Upper lobe of left lung (tissue), 6 donors: ENCODE measurements at regions not wholly inside any gene's neighbourhood (a gene's known extent, or its start where the extent isn't known, plus 50 kb on each side); places are given as distances from the start of the nearest gene placed in this dataset.
A peak's percentile ranks its signal among the peaks of the same experiment; 100 is the strongest.

ENCODE experiments used
- ATAC-seq, 2 donors: fragments of 200-7000 bp; cut with Tn5 transposase; one replicate each; pipeline ENCODE4 v1.9.1; 2022; ENCODE audit warnings: mild to moderate bottlenecking in 2 of 2, moderate library complexity in 2 of 2; ENCODE audit not compliant: low FRiP score in 2 of 2
- DNase-seq, 2 donors: peaks; one replicate each; pipeline ENCODE4 v3.0.0-alpha.2; 2019 to 2020
- H3K27ac ChIP-seq, 4 donors: fragments of 200-600 bp; sonication (generic); one replicate each; pipeline ENCODE4 v1.5.1; 2016 to 2019
- H3K27me3 ChIP-seq, 4 donors: fragments of 200-600 bp; sonication (generic); one replicate each; pipeline ENCODE4 v1.5.1; 2017 to 2019
- H3K36me3 ChIP-seq, 4 donors: fragments of 200-600 bp; sonication (generic); one replicate each; pipeline ENCODE4 v1.5.1; 2016 to 2019
- H3K4me1 ChIP-seq, 4 donors: fragments of 200-600 bp; sonication (generic); one replicate each; pipeline ENCODE4 v1.5.1; 2018 to 2019
- H3K4me3 ChIP-seq, 4 donors: fragments of 200-600 bp; sonication (generic); one replicate each; pipeline ENCODE4 v1.5.1; 2017 to 2019; ENCODE audit warnings: mild to moderate bottlenecking in 2 of 4, moderate library complexity in 1 of 4
- H3K9me3 ChIP-seq, 4 donors: fragments of 200-600 bp; sonication (generic); one replicate each; pipeline ENCODE4 v1.5.1; 2018 to 2019
- CTCF ChIP-seq, 6 experiments: fragments of 450-650 bp in 4 of 6; fragments of 200-600 bp in 2 of 6; sonication (generic) in 2 of 6; IDR thresholded peaks; one replicate each; pipeline ENCODE4 v1.5.1; 2016 to 2019; ENCODE audit warnings: antibody characterized with exemption in 6 of 6
- EP300 ChIP-seq, 4 donors: sonication (generic); formaldehyde crosslinking; IDR thresholded peaks; one replicate each; pipeline ENCODE4 v1.5.1; 2017; ENCODE audit warnings: antibody characterized with exemption in 4 of 4, control low read depth in 2 of 4
- POLR2A ChIP-seq, 4 donors: fragments of 450-650 bp; IDR thresholded peaks; one replicate each; pipeline ENCODE4 v1.5.1; 2016 to 2017; ENCODE audit warnings: antibody characterized with exemption in 4 of 4, mild to moderate bottlenecking in 2 of 4
- POLR2AphosphoS5 ChIP-seq, 2 donors: sonication (generic); formaldehyde crosslinking; IDR thresholded peaks; one replicate each; pipeline ENCODE4 v1.5.1; 2017; ENCODE audit warnings: antibody characterized with exemption in 2 of 2
- WGBS, 2 donors: methylation state at CpG; one replicate each; pipeline ENCODE4 v1.1.5; 2017 to 2018; 5-methylcytosine and 5-hydroxymethylcytosine counted together
- donor health status: DM: no; HTN: no; CAD: no; lungs with moderate emphysema.
- donor health status: DM: no; HTN: yes; CAD: no; lungs with severe emphysema.

- whole genome bisulfite sequencing, 2 donors: 84 to 88% methylated on average over 4 of the region's 4 CpGs
- DNase-seq (no peak), ATAC-seq (no peak)
- Histone ChIP-seq H3K4me3 (no peak overlapping the region), H3K4me1 (no peaks in the 10 kb centered on the region), H3K9me3 (no peaks in the 10 kb centered on the region), H3K27ac (no peak overlapping the region), H3K36me3 (no peaks in the 10 kb centered on the region), H3K27me3 (no peaks in the 10 kb centered on the region)
- TF ChIP-seq POLR2AphosphoS5 (IDR thresholded peaks at IDR 0.05): no peak
Measured at GRCh38 chr11:87879118-87879517, 296.1 kb downstream of the RAB38 start.

GRCh38 chr11:87878373-87878825 is 296.8 kb downstream of the RAB38 start:
- DNase-seq (no peak), ATAC-seq (no peak)
- no peaks in the 10 kb centered on the region for H3K4me1 ChIP-seq
- no peak overlapping the region for H3K27ac ChIP-seq
- H3K4me3 ChIP-seq: no peak overlapping the region
- TF ChIP-seq POLR2AphosphoS5 (IDR thresholded peaks at IDR 0.05) (no peak), CTCF (IDR thresholded peaks at IDR 0.05) (peak in 2 of 6 experiments; percentile 20 to 22)
- H3K36me3 ChIP-seq: no peaks in the 10 kb centered on the region
- no peaks in the 10 kb centered on the region for H3K27me3 ChIP-seq
- H3K9me3 ChIP-seq: no peaks in the 10 kb centered on the region
- WGBS, 2 donors: 36 to 63% methylated on average over 2 of the region's 2 CpGs

- no peaks in the 10 kb centered on the region for H3K9me3 ChIP-seq
- no peak for ATAC-seq
- H3K27me3 ChIP-seq: no peaks in the 10 kb centered on the region
- 73 to 81% methylated on average over 2 of the region's 2 CpGs for WGBS, 2 donors
- no peak for TF ChIP-seq POLR2A (IDR thresholded peaks at IDR 0.05)
- TF ChIP-seq CTCF (IDR thresholded peaks at IDR 0.05): no peak
- TF ChIP-seq POLR2AphosphoS5 (IDR thresholded peaks at IDR 0.05): no peak
- no peak for TF ChIP-seq EP300 (IDR thresholded peaks at IDR 0.05)
- H3K36me3 ChIP-seq: no peaks in the 10 kb centered on the region
- no peaks in the 10 kb centered on the region for H3K4me1 ChIP-seq
- no peak overlapping the region for H3K4me3 ChIP-seq
- H3K27ac ChIP-seq: no peak overlapping the region
- DNase-seq: no peak
Measured at GRCh38 chr11:87871056-87871455, 304.2 kb downstream of the RAB38 start.

GRCh38 chr11:87870086-87870485 is 305.2 kb downstream of the RAB38 start:
- TF ChIP-seq EP300 (IDR thresholded peaks at IDR 0.05) (no peak), CTCF (IDR thresholded peaks at IDR 0.05) (no peak), POLR2A (IDR thresholded peaks at IDR 0.05) (no peak), POLR2AphosphoS5 (IDR thresholded peaks at IDR 0.05) (no peak)
- no peak for ATAC-seq
- no peak for DNase-seq
- Histone ChIP-seq H3K4me1 (no peaks in the 10 kb centered on the region), H3K36me3 (no peaks in the 10 kb centered on the region), H3K4me3 (no peak overlapping the region), H3K27me3 (no peaks in the 10 kb centered on the region), H3K9me3 (no peaks in the 10 kb centered on the region), H3K27ac (no peak overlapping the region)
- 75% methylated on average over 2 of the region's 2 CpGs for WGBS, 2 donors

GRCh38 chr11:87866951-87867350 is 308.3 kb downstream of the RAB38 start:
- WGBS, 2 donors: 73 to 97% methylated on average over 1 of the region's 1 CpG

More at GRCh38 chr11:87866951-87867350, 308.3 kb downstream of the RAB38 start:
- Histone ChIP-seq H3K4me1 (no peaks in the 10 kb centered on the region), H3K27me3 (no peaks in the 10 kb centered on the region), H3K4me3 (no peak overlapping the region), H3K27ac (no peak overlapping the region), H3K36me3 (no peaks in the 10 kb centered on the region), H3K9me3 (no peaks in the 10 kb centered on the region)
- no peak for ATAC-seq
- DNase-seq: no peak
- no peak for TF ChIP-seq POLR2A (IDR thresholded peaks at IDR 0.05)
- no peak for TF ChIP-seq EP300 (IDR thresholded peaks at IDR 0.05)
- TF ChIP-seq POLR2AphosphoS5 (IDR thresholded peaks at IDR 0.05): no peak
- TF ChIP-seq CTCF (IDR thresholded peaks at IDR 0.05): no peak
